PC-9 (cell line): ENCODE measurements at regions not wholly inside any gene's neighbourhood (a gene's known extent, or its start where the extent isn't known, plus 50 kb on each side); places are given as distances from the start of the nearest gene placed in this dataset.

ENCODE experiments used
- BruUV-seq: library from RNA; stranded (reverse); fragments of 400-500 nt; replicated peaks from 2 replicates; lab custom pipeline; 2021; lab: Mats Ljungman, UMichigan
- CTCF ChIA-PET: fragments of 300-600 bp; sonication (Branson Sonifier 250); formaldehyde crosslinking; loops from one replicate; lab custom pipeline; 2022; ENCODE audit warnings: antibody characterized with exemption; lab: Charles Lee
- POLR2A ChIA-PET: fragments of 300-600 bp; sonication (Branson Sonifier 250); formaldehyde crosslinking; loops from one replicate; lab custom pipeline; 2022; ENCODE audit warnings: antibody characterized with exemption; ENCODE audit not compliant: unreplicated experiment; lab: Charles Lee
- DNase-seq, 2 experiments: peaks; one replicate each; pipeline versions ENCODE4 v3.0.0 to v3.0.0-alpha.2; 2015 to 2022; ENCODE audit warnings: mixed read lengths in 1 of 2
- H2AFZ ChIP-seq: fragments of 200-600 bp; sonication (generic); 2 replicates; pipeline ENCODE4 v1.8.1; 2017; ENCODE audit warnings: antibody characterized with exemption
- H3F3A ChIP-seq: fragments of 200-600 bp; sonication (generic); 2 replicates; pipeline ENCODE4 v1.8.1; 2017; ENCODE audit warnings: antibody characterized with exemption, mild to moderate bottlenecking, low read depth; ENCODE audit not compliant: insufficient read depth
- H3K27ac ChIP-seq: fragments of 200-600 bp; sonication (generic); 2 replicates; pipeline ENCODE4 v1.6.1; 2016; ENCODE audit warnings: mixed run types
- H3K27me3 ChIP-seq: fragments of 200-600 bp; sonication (generic); 2 replicates; pipeline ENCODE4 v1.6.1; 2016; ENCODE audit warnings: low read depth, mixed run types; ENCODE audit not compliant: insufficient read depth
- H3K36me3 ChIP-seq: fragments of 200-600 bp; sonication (generic); 2 replicates; pipeline ENCODE4 v1.6.1; 2016; ENCODE audit warnings: low read depth, mixed run types
- H3K4me1 ChIP-seq: fragments of 200-600 bp; sonication (generic); replicated peaks from 2 replicates; pipeline ENCODE4 v1.6.1; 2016; ENCODE audit warnings: mixed run types; ENCODE audit not compliant: insufficient read depth
- H3K4me2 ChIP-seq: fragments of 200-600 bp; sonication (generic); 2 replicates; pipeline ENCODE4 v1.6.1; 2017; ENCODE audit warnings: mixed run types
- H3K4me3 ChIP-seq: fragments of 200-600 bp; sonication (generic); 2 replicates; pipeline ENCODE4 v1.6.1; 2016; ENCODE audit warnings: mixed run types
- H3K79me2 ChIP-seq: fragments of 200-600 bp; sonication (generic); 2 replicates; pipeline ENCODE4 v1.6.1; 2017; ENCODE audit warnings: low read depth, mixed run types
- H3K9me2 ChIP-seq: fragments of 200-600 bp; sonication (generic); 2 replicates; pipeline ENCODE4 v1.8.1; 2017; ENCODE audit warnings: mild to moderate bottlenecking; ENCODE audit not compliant: insufficient read depth
- H3K9me3 ChIP-seq: fragments of 200-600 bp; sonication (generic); 2 replicates; pipeline ENCODE4 v1.8.1; 2016; ENCODE audit warnings: low read depth; ENCODE audit not compliant: insufficient read depth
- H4K20me1 ChIP-seq: fragments of 200-600 bp; sonication (generic); 2 replicates; pipeline ENCODE4 v1.8.1; 2017; ENCODE audit not compliant: insufficient read depth
- EZH2 ChIP-seq: fragments of 200-600 bp; sonication (generic); IDR thresholded peaks from 2 replicates; pipeline ENCODE4 v1.8.0; 2017; ENCODE audit warnings: antibody characterized with exemption, low read depth
- intact Hi-C: fragments of 100-400 bp; cut with micrococcal nuclease; formaldehyde crosslinking; loops from one replicate; pipeline ENCODE4 v1.10.0; 2022; ENCODE audit not compliant: unreplicated experiment
- TF ChIP-seq, protein P1 (sequence below): fragments of 200-600 bp; sonication (generic); conservative IDR thresholded peaks from 2 replicates; pipeline ENCODE4 v1.6.1; 2017; ENCODE audit warnings: mixed run types, antibody characterized with exemption, mild to moderate bottlenecking, moderate library complexity

GRCh38 chr6:1075880-1076279 lies 236.0 kb upstream of the FOXQ1 start:
- H3K4me1 ChIP-seq = no peaks in the 10 kb centered on the region
- H3K79me2 ChIP-seq = no peaks in the 10 kb centered on the region
- H3F3A ChIP-seq = no peaks in the 10 kb centered on the region
- H3K36me3 ChIP-seq = no peaks in the 10 kb centered on the region
- no peak overlapping the region for H3K27ac ChIP-seq
- no peak for TF ChIP-seq EZH2
- TF ChIP-seq, protein P1, sequence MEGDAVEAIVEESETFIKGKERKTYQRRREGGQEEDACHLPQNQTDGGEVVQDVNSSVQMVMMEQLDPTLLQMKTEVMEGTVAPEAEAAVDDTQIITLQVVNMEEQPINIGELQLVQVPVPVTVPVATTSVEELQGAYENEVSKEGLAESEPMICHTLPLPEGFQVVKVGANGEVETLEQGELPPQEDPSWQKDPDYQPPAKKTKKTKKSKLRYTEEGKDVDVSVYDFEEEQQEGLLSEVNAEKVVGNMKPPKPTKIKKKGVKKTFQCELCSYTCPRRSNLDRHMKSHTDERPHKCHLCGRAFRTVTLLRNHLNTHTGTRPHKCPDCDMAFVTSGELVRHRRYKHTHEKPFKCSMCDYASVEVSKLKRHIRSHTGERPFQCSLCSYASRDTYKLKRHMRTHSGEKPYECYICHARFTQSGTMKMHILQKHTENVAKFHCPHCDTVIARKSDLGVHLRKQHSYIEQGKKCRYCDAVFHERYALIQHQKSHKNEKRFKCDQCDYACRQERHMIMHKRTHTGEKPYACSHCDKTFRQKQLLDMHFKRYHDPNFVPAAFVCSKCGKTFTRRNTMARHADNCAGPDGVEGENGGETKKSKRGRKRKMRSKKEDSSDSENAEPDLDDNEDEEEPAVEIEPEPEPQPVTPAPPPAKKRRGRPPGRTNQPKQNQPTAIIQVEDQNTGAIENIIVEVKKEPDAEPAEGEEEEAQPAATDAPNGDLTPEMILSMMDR = no peak
- no peaks in the 10 kb centered on the region for H3K9me2 ChIP-seq
- H2AFZ ChIP-seq = no peak overlapping the region
- DNase-seq = no peak
- no peaks in the 10 kb centered on the region for H3K9me3 ChIP-seq
- no peaks in the 10 kb centered on the region for H3K27me3 ChIP-seq
- ChIA-PET CTCF (no interaction called here), POLR2A (no interaction called here)
- intact Hi-C loops = no loop called here
- no TSS peak for BruUV-seq
- no peak overlapping the region for H3K4me2 ChIP-seq
- no peak overlapping the region for H3K4me3 ChIP-seq
- H4K20me1 ChIP-seq = no peaks in the 10 kb centered on the region

- TF ChIP-seq, protein P1 = no peak
- no peak for TF ChIP-seq EZH2
- Histone ChIP-seq H3K27ac (no peak overlapping the region), H3K4me3 (no peak overlapping the region), H3K79me2 (no peaks in the 10 kb centered on the region), H3K27me3 (no peaks in the 10 kb centered on the region), H3K9me2 (no peaks in the 10 kb centered on the region), H4K20me1 (no peaks in the 10 kb centered on the region), H3K9me3 (no peaks in the 10 kb centered on the region), H3K4me1 (no peaks in the 10 kb centered on the region), H3K4me2 (no peak overlapping the region), H2AFZ (no peak overlapping the region), H3K36me3 (no peaks in the 10 kb centered on the region), H3F3A (no peaks in the 10 kb centered on the region)
- ChIA-PET POLR2A (no interaction called here), CTCF (no interaction called here)
- DNase-seq = no peak
- intact Hi-C loops = no loop called here
- no TSS peak for BruUV-seq
Observed at GRCh38 chr6:1075444-1075843, 236.5 kb upstream of the FOXQ1 start.

DNA sequence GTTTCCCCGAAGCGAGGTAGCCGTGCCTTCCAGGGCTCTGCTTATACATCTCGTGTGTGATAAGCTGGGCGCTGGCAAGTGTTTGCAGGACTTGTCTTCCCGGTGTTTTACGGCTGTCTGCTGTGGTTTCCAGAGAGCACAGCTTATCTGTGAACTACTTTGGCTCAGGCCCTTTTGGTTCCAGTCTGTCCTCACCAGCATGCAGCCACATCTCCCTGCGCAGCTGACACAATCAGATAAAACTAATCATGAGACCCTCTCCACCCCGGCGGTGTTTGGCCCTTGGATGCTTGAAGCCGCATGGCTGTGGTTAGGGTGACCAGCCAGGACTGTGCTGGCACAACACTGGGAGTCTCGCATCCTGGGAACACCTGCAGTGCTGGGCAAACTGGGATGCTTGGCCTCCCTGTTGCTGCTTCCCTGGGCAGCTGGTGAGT lies 241.8 kb upstream of the FOXQ1 start:
- POLR2A ChIA-PET = no interaction called here
- Histone ChIP-seq H4K20me1 (no peaks in the 10 kb centered on the region), H3K27me3 (no peaks in the 10 kb centered on the region), H3K4me3 (no peak overlapping the region), H2AFZ (no peak overlapping the region), H3K79me2 (no peaks in the 10 kb centered on the region), H3F3A (no peaks in the 10 kb centered on the region), H3K4me1 (no peaks in the 10 kb centered on the region), H3K36me3 (no peaks in the 10 kb centered on the region), H3K9me2 (no peaks in the 10 kb centered on the region), H3K27ac (no peak overlapping the region), H3K4me2 (no peak overlapping the region), H3K9me3 (no peaks in the 10 kb centered on the region)
- TF ChIP-seq, protein P1 = no peak
- no peak for TF ChIP-seq EZH2
- no TSS peak for BruUV-seq
- no peak for DNase-seq
- CTCF ChIA-PET = no interaction called here
- intact Hi-C loops = no loop called here
